CD4-positive, alpha-beta T cell treated with Interferon gamma for 1 hour (primary cell): ENCODE measurements at regions not wholly inside any gene's neighbourhood (a gene's known extent, or its start where the extent isn't known, plus 50 kb on each side); places are given as distances from the start of the nearest gene placed in this dataset.

Source experiments
- DNase-seq: peaks from one replicate; pipeline ENCODE4 v3.0.0-alpha.2; 2020

DNA sequence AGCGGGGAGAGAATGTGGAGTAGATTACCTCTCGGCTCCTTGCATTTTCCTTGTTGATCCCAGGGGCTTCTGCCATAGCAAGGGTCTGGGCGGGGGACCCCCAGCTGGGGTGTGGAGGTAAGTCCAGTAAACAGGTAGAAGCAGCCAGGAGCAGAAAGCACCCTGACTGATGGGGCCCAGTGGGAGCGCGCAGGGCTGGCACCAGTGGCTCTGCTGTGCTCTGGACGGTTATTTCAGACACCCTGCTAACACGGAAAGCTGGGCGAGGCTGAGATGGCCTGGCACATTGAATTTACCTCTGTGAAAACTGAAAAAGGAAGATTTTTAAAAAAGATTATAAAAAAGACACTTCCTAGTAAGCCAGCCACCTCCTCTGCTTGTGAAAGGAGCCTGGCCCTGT lies 88.4 kb upstream of the CALM2 start:
- no peak for DNase-seq

- no peak for DNase-seq
These were observed 87.8 kb upstream of the CALM2 start for GRCh38 chr2:47264143-47264542.

GRCh38 chr2:47262657-47263056 lies 86.3 kb upstream of the CALM2 start:
- DNase-seq = no peak

- DNase-seq = no peak
These were observed 84.7 kb upstream of the CALM2 start for GRCh38 chr2:47260971-47261370.

GRCh38 chr2:47259829-47260228 lies 83.5 kb upstream of the CALM2 start:
- DNase-seq = no peak

GRCh38 chr2:47257946-47258348 lies 81.6 kb upstream of the CALM2 start:
- DNase-seq = no peak

DNA sequence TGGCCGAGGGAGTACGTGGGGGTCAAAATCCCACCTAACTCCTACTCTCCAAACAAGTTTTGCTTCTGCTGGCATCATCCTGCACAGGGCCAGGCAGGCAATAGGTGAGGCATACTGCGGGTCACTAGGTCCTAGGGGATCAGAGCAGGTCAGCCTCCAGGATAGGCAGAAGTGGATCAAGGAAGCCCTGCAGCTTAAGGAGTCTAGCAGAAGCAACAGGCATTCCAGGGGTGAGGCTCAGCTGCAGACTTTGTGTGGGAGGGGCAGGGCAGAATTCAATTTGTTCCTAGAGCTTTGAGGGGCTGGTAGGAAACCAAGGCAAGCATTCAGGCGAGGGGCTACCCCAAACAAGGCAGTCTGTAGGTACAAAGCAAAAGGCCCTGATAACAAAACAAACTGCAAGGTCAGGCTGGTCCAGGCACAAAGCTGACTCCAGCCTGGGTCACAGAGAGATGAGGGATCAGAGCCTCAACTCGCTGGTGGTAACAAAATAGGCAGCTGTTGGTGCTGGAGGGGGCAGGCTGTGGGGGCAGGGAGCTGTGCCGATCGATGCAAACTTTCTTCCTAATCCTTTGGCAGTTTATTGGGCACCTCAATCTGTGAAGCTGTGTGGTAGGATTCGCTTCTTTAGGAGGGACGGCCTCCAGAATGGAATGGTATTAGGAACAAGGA lies 80.2 kb upstream of the CALM2 start:
- DNase-seq = no peak

- no peak for DNase-seq
These were observed 79.5 kb upstream of the CALM2 start for GRCh38 chr2:47255794-47256193.

DNA sequence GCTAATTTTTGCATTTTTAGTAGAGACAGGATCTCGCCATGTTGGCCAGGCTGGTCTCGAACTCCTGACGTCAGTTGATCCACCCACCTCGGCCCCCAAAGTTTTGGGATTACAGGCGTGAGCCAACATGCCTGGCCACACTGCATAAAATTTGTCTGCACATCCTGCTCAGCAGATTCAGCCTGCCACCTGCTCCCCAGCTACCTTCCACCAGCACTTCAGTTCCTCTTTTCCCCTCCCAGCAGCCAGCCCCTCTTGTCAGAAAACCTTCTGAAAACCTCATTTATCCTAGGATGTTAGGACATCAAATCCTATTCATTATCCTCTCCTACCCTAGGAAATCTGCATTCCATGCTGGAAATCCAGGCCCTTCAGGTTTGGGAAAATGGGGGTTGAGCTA lies 78.2 kb upstream of the CALM2 start:
- DNase-seq = no peak

DNA sequence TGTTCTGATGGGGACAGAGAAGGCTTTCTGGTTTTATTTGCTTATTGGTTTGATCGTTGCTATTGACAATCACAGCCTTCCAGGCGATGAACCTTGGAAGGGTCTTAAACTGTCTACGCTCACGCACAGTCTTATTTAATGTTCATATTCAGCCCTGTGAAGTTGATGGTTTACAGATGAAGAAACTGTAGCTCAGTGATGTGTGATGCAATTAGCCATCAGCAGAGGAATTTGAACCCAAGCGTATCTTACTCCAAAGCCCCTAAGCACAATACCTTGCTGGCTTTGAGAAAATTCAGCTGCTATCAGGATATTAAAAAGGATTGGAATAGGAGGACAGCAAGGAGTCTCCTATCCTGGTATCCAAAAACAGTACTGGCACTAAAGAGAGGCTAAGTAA lies 77.1 kb upstream of the CALM2 start:
- DNase-seq = no peak

DNA sequence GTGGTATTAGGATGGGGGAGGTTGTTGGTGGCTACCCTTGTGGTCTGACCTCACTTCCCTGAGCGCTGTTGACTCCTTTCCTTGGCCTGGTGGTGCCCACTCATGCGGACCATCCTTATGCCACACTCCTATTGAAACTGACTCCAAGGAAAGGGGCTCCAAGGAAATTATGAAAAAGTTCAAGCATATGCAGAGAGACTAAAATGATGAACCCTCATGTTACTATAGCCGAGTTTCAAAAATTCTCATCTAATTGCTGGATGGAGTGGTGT lies 75.0 kb upstream of the CALM2 start:
- no peak for DNase-seq

DNA sequence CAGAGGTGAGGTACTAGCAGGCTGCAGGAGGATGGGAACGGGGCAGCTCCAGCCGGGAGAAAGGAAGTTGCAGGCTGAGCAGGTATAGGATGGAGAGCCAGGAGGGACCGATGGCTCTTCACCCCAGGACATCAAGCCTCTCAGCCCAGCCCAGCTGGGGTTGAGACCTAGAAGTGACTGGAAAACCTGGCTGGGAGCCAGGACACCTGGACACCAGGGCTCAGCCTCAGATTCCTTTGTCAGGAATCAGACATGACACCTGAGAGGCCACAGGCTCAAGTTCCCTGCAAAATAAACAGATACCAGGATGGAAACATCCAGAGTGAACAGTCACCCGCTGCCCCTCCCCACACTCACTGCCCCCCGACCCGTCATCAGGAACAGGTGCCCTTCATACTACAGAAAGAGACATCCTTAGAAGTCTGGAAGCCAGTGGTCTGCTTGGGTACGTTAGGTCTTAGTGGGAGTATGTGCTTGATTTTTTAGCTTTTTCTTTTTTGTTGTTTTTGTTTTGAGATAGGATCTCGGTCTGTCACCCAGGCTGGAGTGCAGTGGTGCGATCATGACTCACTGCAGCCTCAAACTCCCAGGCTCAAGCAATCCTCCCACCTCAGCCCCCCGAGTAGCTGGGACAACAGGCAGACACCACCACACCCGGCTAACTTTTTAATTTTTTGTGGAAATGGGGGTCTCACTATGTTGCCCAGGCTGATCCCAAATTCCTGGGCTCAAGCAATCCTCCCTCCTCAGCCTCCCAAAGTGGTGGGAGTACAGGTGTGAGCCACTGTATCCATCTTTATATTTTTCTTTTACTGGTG lies 74.5 kb upstream of the CALM2 start:
- no peak for DNase-seq

- DNase-seq = no peak
These were observed 73.6 kb upstream of the CALM2 start for GRCh38 chr2:47249931-47250330.

- no peak for DNase-seq
These were observed 73.0 kb upstream of the CALM2 start for GRCh38 chr2:47249157-47249900.

DNA sequence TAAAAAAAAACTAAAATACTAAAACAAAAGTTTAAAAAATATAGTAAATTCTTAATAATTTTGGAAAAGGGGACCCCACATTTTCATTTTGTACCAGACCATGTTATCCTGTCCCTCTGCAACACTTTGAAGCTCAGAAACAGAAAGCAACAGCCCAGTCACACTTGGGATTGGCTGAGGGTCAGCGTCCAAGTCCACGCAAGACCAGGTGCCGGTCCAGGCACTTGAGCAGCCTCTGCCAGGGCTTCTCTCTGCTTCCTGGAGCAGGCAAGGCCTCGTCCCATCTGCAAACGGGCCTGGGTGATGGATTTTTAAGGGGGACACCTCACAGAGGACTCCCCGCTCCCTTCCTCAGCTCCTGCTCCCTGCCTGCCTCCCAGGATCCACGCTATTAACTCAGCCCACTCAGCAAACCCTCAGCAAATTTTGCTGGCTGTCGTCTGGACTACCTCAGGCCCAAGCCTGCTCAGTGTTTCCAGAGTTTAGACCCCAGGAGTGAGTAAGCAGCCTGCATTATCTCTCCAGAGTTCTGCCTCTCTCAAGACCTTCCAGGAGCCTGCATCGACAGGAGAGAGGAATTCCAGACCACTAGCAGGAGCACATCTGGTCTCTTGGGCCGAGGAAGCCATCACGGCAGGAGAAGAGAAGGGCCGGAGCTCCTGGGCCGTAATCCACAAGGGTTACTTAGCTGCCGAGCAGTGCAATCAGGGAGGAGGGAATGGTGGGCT lies 67.4 kb upstream of the CALM2 start:
- no peak for DNase-seq

- DNase-seq = no peak
These were observed 65.4 kb upstream of the CALM2 start for GRCh38 chr2:47241715-47242114.

DNA sequence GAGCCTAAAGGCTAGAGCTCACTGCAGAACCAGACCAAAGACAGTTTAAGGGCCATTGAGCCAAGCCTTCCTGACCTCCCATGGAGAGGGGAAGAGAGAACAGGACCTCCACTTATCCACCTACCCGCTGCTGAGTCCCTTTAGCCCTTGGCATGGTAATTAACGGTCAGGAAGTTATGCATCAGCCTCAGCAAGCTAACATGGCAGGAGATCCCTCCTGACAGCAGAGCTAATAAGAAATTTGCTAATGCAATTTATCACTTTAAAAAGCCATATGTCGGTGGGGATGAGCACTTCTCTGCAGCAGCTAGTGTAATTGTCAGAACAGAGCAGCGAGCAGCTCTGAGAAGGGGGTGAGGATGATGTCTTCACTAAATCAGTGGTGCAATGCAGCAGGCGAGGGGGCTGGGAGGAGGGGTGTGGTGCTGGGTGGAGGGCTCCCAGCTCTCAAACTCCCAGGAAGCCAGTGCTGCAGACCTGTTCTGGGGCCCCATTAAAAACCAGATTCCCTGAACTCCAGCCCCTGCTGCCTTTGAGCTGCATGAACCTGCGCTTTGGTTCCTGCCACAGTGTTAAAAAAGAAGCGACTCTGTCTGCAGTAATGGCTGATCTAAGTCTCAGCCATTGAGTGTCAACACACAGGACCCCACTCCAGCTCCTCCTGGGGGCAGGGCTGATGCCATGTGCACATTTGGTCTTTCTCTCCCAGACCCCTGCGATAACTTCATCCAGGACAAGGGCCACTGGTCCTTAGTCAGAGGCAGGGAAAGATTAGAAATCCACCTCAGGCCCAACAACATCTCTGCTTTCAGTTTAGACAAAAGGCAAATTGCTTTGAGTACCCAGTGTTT lies 63.0 kb upstream of the CALM2 start:
- no peak for DNase-seq

GRCh38 chr2:47238638-47239037 lies 62.3 kb upstream of the CALM2 start:
- no peak for DNase-seq

DNA sequence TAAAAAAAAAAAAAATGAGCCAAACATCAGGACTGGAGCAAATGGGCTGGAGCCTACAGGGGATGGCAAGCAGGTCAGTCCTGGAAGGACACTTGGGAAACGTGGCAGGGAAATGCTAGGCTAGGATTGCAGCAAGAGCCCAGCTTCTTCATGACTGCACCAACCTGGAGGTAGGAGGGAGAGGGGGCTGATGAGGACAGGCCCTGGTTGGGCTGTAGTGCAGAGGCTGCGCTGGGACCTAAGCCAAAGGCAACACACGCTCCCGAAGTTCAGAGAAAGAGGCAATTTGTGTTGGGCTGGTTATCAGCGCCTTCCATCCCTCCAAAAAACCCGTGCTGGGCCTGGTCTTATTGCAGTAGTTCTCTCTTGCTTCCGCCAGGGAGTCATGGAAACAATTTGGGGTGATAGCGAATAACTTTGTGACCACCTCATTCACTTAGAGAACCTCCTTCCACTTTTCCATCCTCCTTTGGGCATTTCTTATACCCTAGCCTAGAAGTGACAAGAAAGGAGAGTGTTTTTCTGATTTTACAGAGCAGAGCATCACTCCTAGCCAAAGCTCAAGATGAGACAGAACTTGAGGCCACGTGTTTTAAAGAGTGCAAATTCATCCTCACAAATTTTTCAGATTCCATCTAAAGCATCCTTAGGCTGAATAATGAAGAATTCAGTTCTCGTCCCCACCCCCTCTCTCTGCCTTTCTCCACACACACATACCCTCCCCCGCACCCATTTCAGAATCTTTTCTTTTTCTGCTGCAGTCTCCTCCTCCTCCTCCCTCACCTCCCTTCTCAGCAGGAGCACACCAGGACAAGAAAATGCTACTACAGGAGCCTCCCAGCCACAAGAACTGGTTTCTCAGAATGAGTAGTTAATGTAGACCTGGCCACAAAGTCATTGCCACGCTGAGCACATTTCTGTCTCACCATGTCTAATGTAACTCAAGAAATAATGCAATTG lies 61.3 kb upstream of the CALM2 start:
- DNase-seq = no peak

- DNase-seq = no peak
These were observed 60.3 kb upstream of the CALM2 start for GRCh38 chr2:47236503-47237215.

- DNase-seq = no peak
These were observed 58.8 kb upstream of the CALM2 start for GRCh38 chr2:47235132-47235531.
